ENCODE measurements at regions not wholly inside any gene's neighbourhood (a gene's known extent, or its start where the extent isn't known, plus 50 kb on each side); places are given as distances from the start of the nearest gene placed in this dataset.
A peak's percentile ranks its signal among the peaks of the same experiment; 100 is the strongest.

- no peak for TF ChIP-seq CREB1 (IDR thresholded peaks at IDR 0.05)
- TF ChIP-seq E2F6 (IDR thresholded peaks at IDR 0.05) = no peak
- TF ChIP-seq RAD21 (IDR thresholded peaks at IDR 0.05 in 1 of 2, conservative IDR thresholded peaks at IDR 0.05 in 1 of 2; ENCODE audit: low read depth in 2 of 2, low read length in 2 of 2) = peak; percentile 90 to 91
- no peak for TF ChIP-seq FOSL1 (IDR thresholded peaks at IDR 0.05; ENCODE audit: insufficient read depth, low read depth, low read length)
- TF ChIP-seq CTBP2 (IDR thresholded peaks at IDR 0.05; ENCODE audit: borderline replicate concordance, insufficient read depth, insufficient read length, low read length) = no peak
- no peak for TF ChIP-seq SAP30 (IDR thresholded peaks at IDR 0.05; ENCODE audit: insufficient read depth, insufficient replicate concordance, low read length)
- TF ChIP-seq CEBPB (IDR thresholded peaks at IDR 0.05; ENCODE audit: low read depth, low read length) = peak; percentile 62
- TF ChIP-seq BRCA1 (IDR thresholded peaks at IDR 0.05; ENCODE audit: low read depth, low read length) = no peak
- no peak for TF ChIP-seq JUN (IDR thresholded peaks at IDR 0.05; ENCODE audit: low read depth, low read length)
- no peak for TF ChIP-seq PHF8 (conservative IDR thresholded peaks at IDR 0.05; ENCODE audit: low read depth, low read length)
- no peak for TF ChIP-seq CHD1 (IDR thresholded peaks at IDR 0.05; ENCODE audit: low read depth, low read length)
- TF ChIP-seq CBX5 (IDR thresholded peaks at IDR 0.05; ENCODE audit: low read depth, low read length) = no peak
- TF ChIP-seq BCL11A (IDR thresholded peaks at IDR 0.05; ENCODE audit: low read depth in 2 of 2, low read length in 2 of 2) = no peak
- no peak for TF ChIP-seq POLR2AphosphoS5 (IDR thresholded peaks at IDR 0.05; ENCODE audit: low read depth, low read length)
Observed at GRCh38 chr13:103140001-103140671, 73.9 kb upstream of the SLC10A2 start (continued).
